HCT116 (cell line): ENCODE measurements at regions not wholly inside any gene's neighbourhood (a gene's known extent, or its start where the extent isn't known, plus 50 kb on each side); places are given as distances from the start of the nearest gene placed in this dataset.

Experiments
- ATAC-seq: fragments of 200-7000 bp; cut with Tn5 transposase; 2 replicates; pipeline ENCODE4 v1.9.1; 2020; ENCODE audit warnings: mild to moderate bottlenecking, moderate library complexity
- BruUV-seq: library from RNA; stranded (reverse); fragments of 400-500 nt; replicated peaks from 2 replicates; lab custom pipeline; 2021; lab: Mats Ljungman, UMichigan
- CTCF ChIA-PET: fragments of 300-600 bp; sonication (Branson Sonifier 250); formaldehyde crosslinking; loops from one replicate; lab custom pipeline; 2021; ENCODE audit warnings: antibody characterized with exemption; lab: Charles Lee
- POLR2A ChIA-PET: fragments of 300-600, 350-600 bp; sonication (Branson Sonifier 250); formaldehyde crosslinking; loops from one replicate; lab custom pipeline; 2021; ENCODE audit warnings: antibody characterized with exemption; lab: Charles Lee
- RAD21 ChIA-PET, 2 experiments: fragments of 300-600 bp; sonication (Branson Sonifier 250); formaldehyde crosslinking; loops; one replicate each; lab custom pipeline; 2023; ENCODE audit warnings: low total read pairs in 2 of 2; ENCODE audit not compliant: uncharacterized antibody in 2 of 2, unreplicated experiment in 2 of 2, low non-redundant PET in 1 of 2; lab: Charles Lee
- DNase-seq: peaks from one replicate; pipeline ENCODE4 v3.0.0-alpha.2; 2010; ENCODE audit warnings: low read depth, low spot score
- H2AFZ ChIP-seq: fragments of 200-600 bp; shearing (Covaris generic), sonication (generic); 2 replicates; pipeline ENCODE4 v1.6.1; 2017; ENCODE audit warnings: low read depth, mixed run types, mixed read lengths, antibody characterized with exemption, low read length; ENCODE audit not compliant: poor library complexity, severe bottlenecking
- H3K27ac ChIP-seq: 2 replicates; pipeline ENCODE4 v1.5.1; 2012; ENCODE audit warnings: low read depth, low read length
- H3K27me3 ChIP-seq: fragments of 200-600 bp; sonication (generic); 2 replicates; pipeline ENCODE4 v1.6.1; 2016; ENCODE audit warnings: mixed run types, low read length, mixed read lengths; ENCODE audit not compliant: insufficient read depth
- H3K36me3 ChIP-seq, 2 experiments: fragments of 200-500 bp in 1 of 2; fragments of 200-600 bp in 1 of 2; sonication (Bioruptor generic) in 1 of 2; sonication (generic) in 1 of 2; 2 replicates each; pipeline versions ENCODE4 v1.5.1 to v1.6.1; 2014 to 2016; ENCODE audit warnings: low read length in 2 of 2, inconsistent platforms in 1 of 2, mixed read lengths in 1 of 2, mixed run types in 1 of 2; ENCODE audit not compliant: insufficient read depth in 2 of 2, control insufficient read depth in 1 of 2
- H3K4me1 ChIP-seq, 2 experiments: fragments of 200-600 bp in 1 of 2; sonication (generic) in 1 of 2; 2 replicates each; pipeline versions ENCODE4 v1.5.1 to v1.6.1; 2012 to 2017; ENCODE audit warnings: low read length in 2 of 2, inconsistent platforms in 1 of 2, mild to moderate bottlenecking in 1 of 2, mixed read lengths in 1 of 2, mixed run types in 1 of 2, moderate library complexity in 1 of 2; ENCODE audit not compliant: insufficient read depth in 2 of 2, control insufficient read depth in 1 of 2
- H3K4me2 ChIP-seq: fragments of 200-600 bp; sonication (generic); 2 replicates; pipeline ENCODE4 v1.6.1; 2017; ENCODE audit warnings: mixed run types, low read length, mixed read lengths
- H3K4me3 ChIP-seq, 2 experiments: fragments of 200-600 bp in 1 of 2; sonication (generic) in 1 of 2; replicated peaks in 1 of 2; 2 replicates each; pipeline ENCODE4 v1.5.1; 2011 to 2016; ENCODE audit warnings: low read length in 2 of 2, control low read depth in 1 of 2, low read depth in 1 of 2, mild to moderate bottlenecking in 1 of 2, mixed read lengths in 1 of 2, mixed run types in 1 of 2
- H3K79me2 ChIP-seq: fragments of 200-600 bp; sonication (generic); 2 replicates; pipeline ENCODE4 v1.6.1; 2017; ENCODE audit warnings: mild to moderate bottlenecking, mixed run types, low read length, moderate library complexity, mixed read lengths; ENCODE audit not compliant: insufficient read depth
- H3K9ac ChIP-seq: fragments of 200-600 bp; sonication (generic); 2 replicates; pipeline ENCODE4 v1.6.1; 2016; ENCODE audit warnings: low read length, mixed read lengths
- H3K9me2 ChIP-seq: fragments of 200-600 bp; sonication (generic), shearing (Covaris generic); 2 replicates; pipeline ENCODE4 v1.6.1; 2017; ENCODE audit warnings: mixed run types, mild to moderate bottlenecking, moderate library complexity; ENCODE audit not compliant: insufficient read depth
- H3K9me3 ChIP-seq, 2 experiments: fragments of 200-500 bp in 1 of 2; fragments of 200-600 bp in 1 of 2; sonication (Bioruptor generic) in 1 of 2; sonication (generic) in 1 of 2; 2 replicates each; pipeline ENCODE4 v1.6.1; 2014 to 2017; ENCODE audit warnings: low read length in 2 of 2, mixed read lengths in 2 of 2, inconsistent platforms in 1 of 2, low read depth in 1 of 2, mild to moderate bottlenecking in 1 of 2, mixed run types in 1 of 2, moderate library complexity in 1 of 2; ENCODE audit not compliant: control insufficient read depth in 1 of 2, insufficient read depth in 1 of 2
- H4K20me1 ChIP-seq: fragments of 200-600 bp; sonication (generic), shearing (Covaris generic); 2 replicates; pipeline ENCODE4 v1.6.1; 2017; ENCODE audit warnings: mixed run types, mild to moderate bottlenecking, moderate library complexity; ENCODE audit not compliant: insufficient read depth
- ATF3 ChIP-seq: IDR thresholded peaks from 2 replicates; pipeline ENCODE4 v1.6.1; 2012
- CBX3 ChIP-seq: IDR thresholded peaks from 2 replicates; pipeline ENCODE4 v1.6.1; 2012; ENCODE audit warnings: low read depth
- ELF1 ChIP-seq: IDR thresholded peaks from 2 replicates; pipeline ENCODE4 v1.6.1; 2012; ENCODE audit warnings: low read depth, borderline replicate concordance
- FOSL1 ChIP-seq: IDR thresholded peaks from 2 replicates; pipeline ENCODE4 v1.6.1; 2012; ENCODE audit warnings: low read depth
- MAX ChIP-seq: IDR thresholded peaks from 2 replicates; pipeline ENCODE4 v1.6.1; 2012
- POLR2A ChIP-seq: IDR thresholded peaks from 2 replicates; pipeline ENCODE4 v1.7.0; 2011; ENCODE audit warnings: borderline replicate concordance; ENCODE audit not compliant: insufficient read depth, insufficient read length; ENCODE audit errors: extremely low read depth
- REST ChIP-seq: IDR thresholded peaks from 2 replicates; pipeline ENCODE4 v1.6.1; 2012; ENCODE audit warnings: low read depth
- SIN3A ChIP-seq: IDR thresholded peaks from 2 replicates; pipeline ENCODE4 v1.6.1; 2012; ENCODE audit warnings: low read depth
- YY1 ChIP-seq: IDR thresholded peaks from 2 replicates; pipeline ENCODE4 v1.6.1; 2011; ENCODE audit warnings: low read length, low read depth, moderate library complexity, mild to moderate bottlenecking; ENCODE audit not compliant: insufficient replicate concordance; ENCODE audit errors: extremely low read depth
- ZBTB33 ChIP-seq: IDR thresholded peaks from 2 replicates; pipeline ENCODE4 v1.6.1; 2011; ENCODE audit warnings: mild to moderate bottlenecking, low read length, moderate library complexity; ENCODE audit not compliant: insufficient replicate concordance; ENCODE audit errors: extremely low read depth
- intact Hi-C: fragments of 100-400 bp; cut with micrococcal nuclease; formaldehyde crosslinking; loops from 2 replicates; pipeline ENCODE4 v1.10.0; 2022

- Histone ChIP-seq H3K36me3 (no peaks in the 10 kb centered on the region), H3K9me2 (no peaks in the 10 kb centered on the region), H3K27me3 (no peaks in the 10 kb centered on the region), H4K20me1 (no peaks in the 10 kb centered on the region), H3K4me2 (no peak overlapping the region), H3K27ac (no peak overlapping the region), H3K9me3 (no peaks in the 10 kb centered on the region), H3K9ac (no peak overlapping the region), H2AFZ (no peak overlapping the region), H3K4me1 (no peaks in the 10 kb centered on the region), H3K79me2 (no peaks in the 10 kb centered on the region)
- ATAC-seq (no peak), DNase-seq (no peak)
- intact Hi-C loops, result no loop called here
- ChIA-PET POLR2A (no interaction called here), RAD21 (no interaction called here), CTCF (no interaction called here)
- no TSS peak for BruUV-seq
- TF ChIP-seq POLR2A (no peak), ZBTB33 (no peak), ATF3 (no peak), MAX (no peak), ELF1 (no peak)
- TF ChIP-seq, all 23 proteins: peak for 0
- H3K4me3 ChIP-seq, result no peak overlapping the region
Observed at GRCh38 chr2:82708681-82709080, 1750.4 kb downstream of the SUCLG1 start.

GRCh38 chr2:82697231-82697630 is 1761.8 kb downstream of the SUCLG1 start:
- no TSS peak for BruUV-seq
- Histone ChIP-seq H4K20me1 (no peaks in the 10 kb centered on the region), H3K27ac (no peak overlapping the region), H3K79me2 (no peaks in the 10 kb centered on the region), H3K4me3 (no peak overlapping the region), H3K9me3 (no peaks in the 10 kb centered on the region), H3K4me2 (no peak overlapping the region), H3K4me1 (no peaks in the 10 kb centered on the region), H3K9me2 (no peaks in the 10 kb centered on the region), H3K36me3 (no peaks in the 10 kb centered on the region), H2AFZ (no peak overlapping the region), H3K27me3 (no peaks in the 10 kb centered on the region), H3K9ac (no peak overlapping the region)
- DNase-seq, result no peak
- CTCF ChIA-PET, result no interaction called here
- RAD21 ChIA-PET, result no interaction called here
- POLR2A ChIA-PET, result no interaction called here
- intact Hi-C loops, result no loop called here
- no peak for ATAC-seq
- TF ChIP-seq YY1 (no peak), CBX3 (no peak), FOSL1 (no peak), REST (no peak), POLR2A (no peak), ZBTB33 (no peak), SIN3A (no peak)
